ENCODE measurements at regions not wholly inside any gene's neighbourhood (a gene's known extent, or its start where the extent isn't known, plus 50 kb on each side); places are given as distances from the start of the nearest gene placed in this dataset.

DNA sequence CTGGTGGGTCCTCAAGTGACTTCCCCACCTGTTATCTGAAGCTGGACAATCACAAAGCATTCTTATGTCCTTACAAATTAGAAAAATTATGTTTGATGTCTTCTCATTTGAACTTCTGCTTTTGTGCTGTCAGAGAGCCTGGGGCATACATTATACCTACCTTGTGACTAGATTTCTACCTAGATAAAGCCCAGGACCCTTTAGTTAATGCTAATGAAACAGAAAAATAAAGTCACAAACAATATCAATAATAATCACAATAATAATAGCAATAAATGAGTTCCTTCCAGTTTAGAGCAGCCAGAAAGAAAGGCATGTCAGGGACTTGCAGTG lies 456.4 kb downstream of the SETBP1 start:
- no peak for TF ChIP-seq CTCF (IDR thresholded peaks at IDR 0.05 in 4 of 5, conservative IDR thresholded peaks at IDR 0.05 in 1 of 5)
- TF ChIP-seq POLR2A (IDR thresholded peaks at IDR 0.05), result no peak
